ENCODE measurements at regions not wholly inside any gene's neighbourhood (a gene's known extent, or its start where the extent isn't known, plus 50 kb on each side); places are given as distances from the start of the nearest gene placed in this dataset.
"Not testable (repeated sequence)": the region's sequence is repeated elsewhere in the genome, so short reads cannot be mapped to it uniquely, and the experiment has no call there.

DNA sequence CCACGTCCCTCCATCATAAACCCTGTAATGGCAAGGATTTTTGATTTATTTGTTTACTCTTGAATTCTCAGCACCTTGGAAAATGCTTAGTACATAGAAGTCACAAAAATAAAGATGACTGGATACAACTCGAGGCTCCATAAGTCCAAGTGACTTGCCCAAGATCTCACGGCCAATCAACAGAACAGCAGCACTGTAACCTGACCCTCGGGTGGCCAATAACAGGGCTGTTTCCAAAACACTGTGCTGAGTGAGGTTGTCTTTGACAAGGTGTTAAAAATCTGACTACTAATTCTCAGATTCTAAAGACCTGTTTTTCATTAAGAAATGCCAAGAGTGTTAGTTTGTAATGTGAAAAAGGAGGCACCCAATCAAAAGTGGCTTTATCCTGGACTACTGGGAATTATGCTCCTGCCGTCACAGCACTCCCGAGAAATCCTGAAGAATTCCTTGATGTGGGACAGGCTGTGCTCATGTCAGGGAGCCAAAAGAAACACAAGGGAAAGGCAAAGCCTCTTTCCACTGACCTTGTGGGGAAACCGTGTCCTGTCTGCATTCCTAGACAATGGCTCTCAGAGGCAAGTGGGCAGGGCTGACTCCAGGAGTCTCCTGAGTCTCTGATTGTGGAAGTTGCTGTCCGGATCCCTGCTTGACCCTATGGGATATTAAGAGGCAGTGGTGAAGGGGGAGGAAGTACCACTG is 204.7 kb upstream of the PELI2 start:
- Histone ChIP-seq H3K27me3 (ENCODE audit: control insufficient read depth, insufficient read depth, low read length) (peaks cover 9% of the 10 kb centered on the region), H3K9me3 (ENCODE audit: control insufficient read depth, insufficient read depth, low read length) (no peaks in the 10 kb centered on the region), H3K27ac (ENCODE audit: low read depth, low read length) (no peak overlapping the region), H3K4me3 (ENCODE audit: low read depth, low read length) (no peak overlapping the region)
- TF ChIP-seq, protein P1, sequence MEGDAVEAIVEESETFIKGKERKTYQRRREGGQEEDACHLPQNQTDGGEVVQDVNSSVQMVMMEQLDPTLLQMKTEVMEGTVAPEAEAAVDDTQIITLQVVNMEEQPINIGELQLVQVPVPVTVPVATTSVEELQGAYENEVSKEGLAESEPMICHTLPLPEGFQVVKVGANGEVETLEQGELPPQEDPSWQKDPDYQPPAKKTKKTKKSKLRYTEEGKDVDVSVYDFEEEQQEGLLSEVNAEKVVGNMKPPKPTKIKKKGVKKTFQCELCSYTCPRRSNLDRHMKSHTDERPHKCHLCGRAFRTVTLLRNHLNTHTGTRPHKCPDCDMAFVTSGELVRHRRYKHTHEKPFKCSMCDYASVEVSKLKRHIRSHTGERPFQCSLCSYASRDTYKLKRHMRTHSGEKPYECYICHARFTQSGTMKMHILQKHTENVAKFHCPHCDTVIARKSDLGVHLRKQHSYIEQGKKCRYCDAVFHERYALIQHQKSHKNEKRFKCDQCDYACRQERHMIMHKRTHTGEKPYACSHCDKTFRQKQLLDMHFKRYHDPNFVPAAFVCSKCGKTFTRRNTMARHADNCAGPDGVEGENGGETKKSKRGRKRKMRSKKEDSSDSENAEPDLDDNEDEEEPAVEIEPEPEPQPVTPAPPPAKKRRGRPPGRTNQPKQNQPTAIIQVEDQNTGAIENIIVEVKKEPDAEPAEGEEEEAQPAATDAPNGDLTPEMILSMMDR (IDR thresholded peaks at IDR 0.05; ENCODE audit: low read depth, low read length), result no peak
- DNase-seq (ENCODE audit: low read depth, low spot score), result no peak
- ChIA-PET CTCF (no interaction called here), POLR2A (no interaction called here)

DNA sequence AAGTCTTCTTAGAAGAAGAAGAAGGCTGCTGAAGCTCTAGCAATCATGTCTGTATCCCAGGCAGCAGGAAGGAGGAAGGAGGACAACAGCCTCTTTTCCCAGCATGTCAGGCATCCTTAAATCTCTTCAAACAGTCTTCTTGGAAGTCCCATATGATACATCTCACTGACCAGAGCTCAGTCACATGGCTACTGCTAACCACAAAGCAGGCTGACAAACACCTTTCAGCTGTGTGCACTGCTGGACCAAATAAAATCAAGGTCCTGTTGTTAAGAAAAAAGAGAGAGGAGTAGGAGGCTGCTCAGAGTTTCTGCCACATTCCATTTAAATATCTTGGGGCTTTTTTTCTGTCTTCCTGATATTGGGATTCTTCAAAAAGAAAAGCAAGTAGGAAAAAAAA is 203.4 kb upstream of the PELI2 start:
- TF ChIP-seq, protein P1 (IDR thresholded peaks at IDR 0.05; ENCODE audit: low read depth, low read length), result no peak
- no peak overlapping the region for H3K27ac ChIP-seq (ENCODE audit: low read depth, low read length)
- ChIA-PET POLR2A (interaction anchor here (0.6 kb wide), 1 partner anchor 428 kb away, joined by 5 read pairs; no protein-coding TSS in a partner anchor), CTCF (no interaction called here)
- no peaks in the 10 kb centered on the region for H3K9me3 ChIP-seq (ENCODE audit: control insufficient read depth, insufficient read depth, low read length)
- H3K4me3 ChIP-seq (ENCODE audit: low read depth, low read length), result no peak overlapping the region
- H3K27me3 ChIP-seq (ENCODE audit: control insufficient read depth, insufficient read depth, low read length), result peaks cover 8% of the 10 kb centered on the region
- DNase-seq (ENCODE audit: low read depth, low spot score), result no peak

DNA sequence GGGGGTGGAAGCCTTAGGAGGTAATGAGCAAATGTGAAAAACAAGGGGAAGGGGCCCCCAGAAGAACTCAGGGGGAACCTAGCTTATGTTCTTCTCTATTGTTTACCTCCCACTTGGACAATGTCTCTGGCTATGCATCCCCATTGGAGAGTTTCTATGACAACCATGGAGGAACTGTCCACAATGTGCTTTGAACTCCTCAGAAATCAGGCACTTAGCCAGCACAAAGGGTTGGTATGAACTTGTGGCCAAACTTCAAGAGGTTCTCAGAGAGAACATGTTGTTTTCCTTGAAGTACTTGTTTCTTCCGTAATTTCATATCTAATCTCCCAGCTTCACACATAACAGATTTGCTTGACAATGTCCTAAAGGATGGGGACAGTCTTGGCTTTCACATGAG is 202.8 kb upstream of the PELI2 start:
- TF ChIP-seq, protein P1 (IDR thresholded peaks at IDR 0.05; ENCODE audit: low read depth, low read length), result no peak
- H3K27ac ChIP-seq (ENCODE audit: low read depth, low read length), result no peak overlapping the region
- ChIA-PET POLR2A (no interaction called here), CTCF (no interaction called here)
- H3K9me3 ChIP-seq (ENCODE audit: control insufficient read depth, insufficient read depth, low read length), result no peaks in the 10 kb centered on the region; the same call in 1 of the 2 replicates
- DNase-seq (ENCODE audit: low read depth, low spot score), result no peak
- no peak overlapping the region for H3K4me3 ChIP-seq (ENCODE audit: low read depth, low read length)
- peaks cover 3% of the 10 kb centered on the region for H3K27me3 ChIP-seq (ENCODE audit: control insufficient read depth, insufficient read depth, low read length)

DNA sequence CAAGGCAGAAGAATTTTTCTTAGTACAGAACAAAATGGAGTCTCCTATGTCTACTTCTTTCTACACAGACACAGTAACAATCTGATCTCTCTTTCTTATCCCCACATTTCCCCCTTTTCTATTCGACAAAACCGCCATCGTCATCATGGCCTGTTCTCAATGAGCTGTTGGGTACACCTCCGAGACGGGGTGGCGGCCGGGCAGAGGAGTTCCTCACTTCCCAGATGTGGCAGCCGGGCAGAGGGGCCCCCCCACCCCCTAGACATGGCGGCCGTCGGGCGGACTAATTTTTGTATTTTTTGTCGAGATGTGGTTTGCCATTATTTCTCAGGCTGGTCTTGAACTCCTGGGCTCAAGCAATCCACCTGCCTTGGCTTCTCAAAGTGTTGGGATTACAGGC is 198.4 kb upstream of the PELI2 start:
- H3K27me3 ChIP-seq (ENCODE audit: control insufficient read depth, insufficient read depth, low read length); H3K27ac ChIP-seq (ENCODE audit: low read depth, low read length); DNase-seq (ENCODE audit: low read depth, low spot score); H3K9me3 ChIP-seq (ENCODE audit: control insufficient read depth, insufficient read depth, low read length); H3K4me3 ChIP-seq (ENCODE audit: low read depth, low read length); POLR2A ChIA-PET: not testable (repeated sequence)
- CTCF ChIA-PET, result interaction anchor here (0.6 kb wide), 1 partner anchor 554 kb away, joined by 4 read pairs; no protein-coding TSS in a partner anchor

DNA sequence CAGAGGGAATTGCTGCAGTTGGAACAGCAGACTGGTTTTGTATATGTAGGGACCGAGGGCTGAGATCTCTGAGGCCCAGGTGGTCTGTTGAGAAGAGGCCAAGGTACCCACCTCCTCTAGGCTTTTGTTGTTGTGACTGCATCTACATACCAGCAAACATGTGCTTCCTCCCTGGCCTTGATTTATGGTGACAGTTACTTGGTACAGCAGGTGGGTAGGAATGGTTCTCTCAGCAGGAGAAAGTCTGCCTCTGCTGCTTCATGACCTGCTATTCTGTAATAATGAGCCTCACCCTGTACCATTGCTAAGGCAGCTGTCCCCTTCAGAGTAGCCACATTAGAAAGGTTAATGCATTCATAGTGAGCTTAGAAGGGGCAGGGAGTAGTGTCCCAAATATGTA is 196.7 kb upstream of the PELI2 start:
- ChIA-PET POLR2A (no interaction called here), CTCF (no interaction called here)
- Histone ChIP-seq H3K9me3 (ENCODE audit: control insufficient read depth, insufficient read depth, low read length) (no peaks in the 10 kb centered on the region; the same call in 1 of the 2 replicates), H3K27me3 (ENCODE audit: control insufficient read depth, insufficient read depth, low read length) (peaks cover 8% of the 10 kb centered on the region), H3K27ac (ENCODE audit: low read depth, low read length) (no peak overlapping the region), H3K4me3 (ENCODE audit: low read depth, low read length) (no peak overlapping the region)
- no peak for DNase-seq (ENCODE audit: low read depth, low spot score)
- TF ChIP-seq, protein P1 (IDR thresholded peaks at IDR 0.05; ENCODE audit: low read depth, low read length), result no peak

All from AG04450 (cell line).